ENCODE measurements at regions not wholly inside any gene's neighbourhood (a gene's known extent, or its start where the extent isn't known, plus 50 kb on each side); places are given as distances from the start of the nearest gene placed in this dataset.

GRCh38 chr7:149367418-149368180 is 93.3 kb downstream of the ZNF777 start:
- H3K36me3 ChIP-seq, result no peaks in the 10 kb centered on the region
- H3K4me3 ChIP-seq, result no peak overlapping the region
- TF ChIP-seq, protein P1, sequence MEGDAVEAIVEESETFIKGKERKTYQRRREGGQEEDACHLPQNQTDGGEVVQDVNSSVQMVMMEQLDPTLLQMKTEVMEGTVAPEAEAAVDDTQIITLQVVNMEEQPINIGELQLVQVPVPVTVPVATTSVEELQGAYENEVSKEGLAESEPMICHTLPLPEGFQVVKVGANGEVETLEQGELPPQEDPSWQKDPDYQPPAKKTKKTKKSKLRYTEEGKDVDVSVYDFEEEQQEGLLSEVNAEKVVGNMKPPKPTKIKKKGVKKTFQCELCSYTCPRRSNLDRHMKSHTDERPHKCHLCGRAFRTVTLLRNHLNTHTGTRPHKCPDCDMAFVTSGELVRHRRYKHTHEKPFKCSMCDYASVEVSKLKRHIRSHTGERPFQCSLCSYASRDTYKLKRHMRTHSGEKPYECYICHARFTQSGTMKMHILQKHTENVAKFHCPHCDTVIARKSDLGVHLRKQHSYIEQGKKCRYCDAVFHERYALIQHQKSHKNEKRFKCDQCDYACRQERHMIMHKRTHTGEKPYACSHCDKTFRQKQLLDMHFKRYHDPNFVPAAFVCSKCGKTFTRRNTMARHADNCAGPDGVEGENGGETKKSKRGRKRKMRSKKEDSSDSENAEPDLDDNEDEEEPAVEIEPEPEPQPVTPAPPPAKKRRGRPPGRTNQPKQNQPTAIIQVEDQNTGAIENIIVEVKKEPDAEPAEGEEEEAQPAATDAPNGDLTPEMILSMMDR (IDR thresholded peaks at IDR 0.05; ENCODE audit: borderline replicate concordance), result no peak
- H3K9me3 ChIP-seq (replicated peaks), result peaks cover 23% of the 10 kb centered on the region
- H3K27me3 ChIP-seq (ENCODE audit: low read depth), result peaks cover 8% of the 10 kb centered on the region
- DNase-seq, result no peak
- no peaks in the 10 kb centered on the region for H3K4me1 ChIP-seq
- intact Hi-C loops (cut with micrococcal nuclease), result no loop called here
- no peak overlapping the region for H3K27ac ChIP-seq (replicated peaks)

GRCh38 chr7:149369497-149369896 is 91.4 kb downstream of the ZNF777 start:
- TF ChIP-seq, protein P1 (IDR thresholded peaks at IDR 0.05; ENCODE audit: borderline replicate concordance), result no peak

DNA sequence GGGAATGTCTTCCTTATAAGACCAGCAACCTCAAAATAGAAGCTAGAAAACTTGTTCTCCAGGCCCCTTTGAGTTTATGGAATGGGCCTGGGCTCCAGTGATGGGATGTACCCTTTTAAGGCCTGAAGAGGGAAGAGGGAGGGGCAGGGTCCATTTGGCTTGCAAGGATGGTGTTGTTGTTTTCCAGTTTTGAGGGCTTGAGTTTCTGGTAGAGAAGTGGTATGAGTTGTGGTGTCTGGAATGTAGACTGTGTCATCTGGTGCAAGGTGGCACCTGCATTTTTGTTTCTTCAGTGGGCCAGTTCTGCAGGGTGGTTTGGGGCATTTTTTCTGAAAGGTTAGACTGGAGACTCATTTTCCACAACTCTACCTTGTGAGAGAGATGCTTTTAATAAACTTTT is 90.1 kb downstream of the ZNF777 start:
- Histone ChIP-seq H3K9me3 (replicated peaks) (peaks cover 9% of the 10 kb centered on the region), H3K36me3 (no peaks in the 10 kb centered on the region), H3K27me3 (ENCODE audit: low read depth) (peaks cover 8% of the 10 kb centered on the region), H3K4me3 (no peak overlapping the region), H3K4me1 (no peaks in the 10 kb centered on the region), H3K27ac (replicated peaks) (no peak overlapping the region)
- intact Hi-C loops (cut with micrococcal nuclease), result no loop called here
- no peak for DNase-seq
- TF ChIP-seq, protein P1 (IDR thresholded peaks at IDR 0.05; ENCODE audit: borderline replicate concordance), result no peak

More at GRCh38 chr7:149369497-149369896, 91.4 kb downstream of the ZNF777 start:
- H3K4me3 ChIP-seq, result no peak overlapping the region
- H3K27ac ChIP-seq (replicated peaks), result no peak overlapping the region
- H3K4me1 ChIP-seq, result no peaks in the 10 kb centered on the region
- H3K9me3 ChIP-seq (replicated peaks), result peaks cover 22% of the 10 kb centered on the region
- H3K36me3 ChIP-seq, result no peaks in the 10 kb centered on the region
- peaks cover 8% of the 10 kb centered on the region for H3K27me3 ChIP-seq (ENCODE audit: low read depth)
- DNase-seq, result no peak
- intact Hi-C loops (cut with micrococcal nuclease), result no loop called here

- H3K9me3 ChIP-seq (replicated peaks), result peaks cover 15% of the 10 kb centered on the region
- TF ChIP-seq, protein P1 (IDR thresholded peaks at IDR 0.05; ENCODE audit: borderline replicate concordance), result no peak
- no peak for DNase-seq
Observed at GRCh38 chr7:149373089-149373488, 87.8 kb downstream of the ZNF777 start.

DNA sequence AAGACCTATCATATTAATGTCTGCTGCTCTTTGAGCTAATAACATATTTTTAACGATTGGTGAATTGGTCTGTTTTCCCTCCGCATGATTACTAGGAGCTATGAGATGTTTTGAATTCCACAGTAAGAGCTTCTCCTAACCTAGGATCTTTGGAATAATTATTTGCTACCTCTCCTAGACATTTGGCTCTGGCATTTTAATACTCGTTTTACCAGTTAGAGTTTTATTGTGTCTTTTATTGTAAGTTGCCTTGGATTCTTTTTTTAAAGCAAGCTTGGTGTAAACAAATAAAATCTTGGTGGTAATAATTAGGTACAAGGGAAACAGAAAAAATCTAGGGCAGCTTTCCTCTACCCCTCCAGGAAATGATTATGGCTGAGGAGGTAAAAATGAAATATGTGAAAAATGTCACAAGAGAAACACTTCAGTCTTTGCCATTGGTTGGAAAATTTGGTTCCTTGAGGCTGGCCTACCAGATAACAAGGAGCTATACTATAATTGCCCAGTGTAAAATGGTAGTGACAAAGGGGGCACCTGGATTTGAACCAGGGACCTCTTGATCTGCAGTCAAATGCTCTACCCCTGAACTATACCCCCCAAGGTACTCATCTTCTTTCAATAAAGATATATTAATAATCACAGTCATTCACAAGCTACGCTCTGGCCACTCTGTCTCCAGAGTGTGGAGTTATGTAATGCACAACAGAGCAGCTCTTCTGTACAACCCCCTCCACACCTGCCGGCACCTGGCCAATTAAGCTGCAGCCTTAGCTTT is 85.4 kb downstream of the ZNF777 start:
- Histone ChIP-seq H3K27ac (replicated peaks) (no peak overlapping the region), H3K4me1 (no peaks in the 10 kb centered on the region), H3K36me3 (no peaks in the 10 kb centered on the region), H3K9me3 (replicated peaks) (peaks cover 36% of the 10 kb centered on the region), H3K4me3 (no peak overlapping the region), H3K27me3 (ENCODE audit: low read depth) (peaks cover 8% of the 10 kb centered on the region)
- TF ChIP-seq, protein P1 (IDR thresholded peaks at IDR 0.05; ENCODE audit: borderline replicate concordance), result no peak
- no peak for DNase-seq
- intact Hi-C loops (cut with micrococcal nuclease), result no loop called here

More at GRCh38 chr7:149373089-149373488, 87.8 kb downstream of the ZNF777 start:
- intact Hi-C loops (cut with micrococcal nuclease), result no loop called here
- Histone ChIP-seq H3K27me3 (ENCODE audit: low read depth) (peaks cover 8% of the 10 kb centered on the region), H3K4me3 (no peak overlapping the region), H3K36me3 (no peaks in the 10 kb centered on the region), H3K4me1 (no peaks in the 10 kb centered on the region), H3K27ac (replicated peaks) (no peak overlapping the region)

Data from left ventricle myocardium inferior (tissue), 1 donor.